Hepatocyte (in vitro differentiated cells): ENCODE measurements at regions not wholly inside any gene's neighbourhood (a gene's known extent, or its start where the extent isn't known, plus 50 kb on each side); places are given as distances from the start of the nearest gene placed in this dataset.

ENCODE experiments used
- DNase-seq: peaks from one replicate; pipeline ENCODE4 v3.0.0-alpha.2; 2016; ENCODE audit warnings: low spot score
- H2AFZ ChIP-seq: fragments of 200-600 bp; sonication (generic); 2 replicates; pipeline ENCODE4 v1.6.0; 2016; ENCODE audit warnings: antibody characterized with exemption, mild to moderate bottlenecking
- H3K27ac ChIP-seq: fragments of 200-600 bp; sonication (generic); 2 replicates; pipeline ENCODE4 v1.5.1; 2016; ENCODE audit warnings: mild to moderate bottlenecking
- H3K27me3 ChIP-seq: fragments of 200-600 bp; sonication (generic); 2 replicates; pipeline ENCODE4 v1.6.1; 2016
- H3K36me3 ChIP-seq: fragments of 200-600 bp; sonication (generic); replicated peaks from 2 replicates; pipeline ENCODE4 v1.5.1; 2016; ENCODE audit warnings: low read depth; ENCODE audit not compliant: insufficient read depth
- H3K4me1 ChIP-seq: fragments of 200-600 bp; sonication (generic); 2 replicates; pipeline ENCODE4 v1.5.1; 2016; ENCODE audit warnings: mild to moderate bottlenecking, moderate library complexity; ENCODE audit not compliant: insufficient read depth
- H3K4me2 ChIP-seq: fragments of 200-600 bp; sonication (generic); 2 replicates; pipeline ENCODE4 v1.6.0; 2016
- H3K4me3 ChIP-seq: fragments of 200-600 bp; sonication (generic); 2 replicates; pipeline ENCODE4 v1.5.1; 2016; ENCODE audit warnings: mild to moderate bottlenecking
- H3K79me2 ChIP-seq: fragments of 200-600 bp; sonication (generic); 2 replicates; pipeline ENCODE4 v1.6.0; 2017; ENCODE audit warnings: mild to moderate bottlenecking
- H3K9me2 ChIP-seq: fragments of 200-600 bp; sonication (generic); replicated peaks from 2 replicates; pipeline ENCODE4 v1.6.0; 2017; ENCODE audit warnings: mild to moderate bottlenecking; ENCODE audit not compliant: insufficient read depth
- H3K9me3 ChIP-seq: fragments of 200-600 bp; sonication (generic); 2 replicates; pipeline ENCODE4 v1.5.1; 2016; ENCODE audit warnings: low read depth, mild to moderate bottlenecking
- H4K20me1 ChIP-seq: fragments of 200-600 bp; sonication (generic); 2 replicates; pipeline ENCODE4 v1.6.0; 2016; ENCODE audit warnings: mild to moderate bottlenecking; ENCODE audit not compliant: insufficient read depth, poor library complexity, severe bottlenecking
- CTCF ChIP-seq: fragments of 200-600 bp; sonication (generic); IDR thresholded peaks from 2 replicates; pipeline ENCODE4 v1.5.1; 2016; ENCODE audit warnings: antibody characterized with exemption, mild to moderate bottlenecking; ENCODE audit not compliant: poor library complexity
- EZH2 ChIP-seq: fragments of 200-600 bp; sonication (generic); IDR thresholded peaks from 2 replicates; pipeline ENCODE4 v1.6.1; 2016; ENCODE audit warnings: antibody characterized with exemption, mild to moderate bottlenecking, borderline replicate concordance
- EZH2phosphoT487 ChIP-seq: fragments of 200-600 bp; sonication (generic); IDR thresholded peaks from one replicate; pipeline ENCODE4 v1.6.1; 2018; ENCODE audit warnings: antibody characterized with exemption, mild to moderate bottlenecking, low read depth, moderate library complexity; ENCODE audit not compliant: unreplicated experiment, severe bottlenecking
- WGBS: methylation state at CpG from one replicate; pipeline ENCODE4 v1.1.6; 2016; ENCODE audit warnings: low lambda C conversion rate; ENCODE audit errors: missing lambda C conversion rate; 5-methylcytosine and 5-hydroxymethylcytosine counted together

GRCh38 chr2:239773228-239774141 lies 251.7 kb downstream of the NDUFA10 start:
- no peak overlapping the region for H3K4me3 ChIP-seq
- TF ChIP-seq CTCF (no peak), EZH2phosphoT487 (no peak), EZH2 (no peak)
- H3K4me2 ChIP-seq, result no peak overlapping the region
- H3K9me2 ChIP-seq, result no peaks in the 10 kb centered on the region
- no peaks in the 10 kb centered on the region for H3K79me2 ChIP-seq
- H3K4me1 ChIP-seq, result peaks cover 6% of the 10 kb centered on the region
- WGBS, result 88% methylated on average over 15 of the region's 15 CpGs
- H4K20me1 ChIP-seq, result no peaks in the 10 kb centered on the region
- no peak overlapping the region for H3K27ac ChIP-seq
- no peak for DNase-seq
- no peaks in the 10 kb centered on the region for H3K9me3 ChIP-seq
- no peaks in the 10 kb centered on the region for H3K36me3 ChIP-seq
- H3K27me3 ChIP-seq, result peaks cover 4% of the 10 kb centered on the region
- no peak overlapping the region for H2AFZ ChIP-seq

- no peaks in the 10 kb centered on the region for H3K79me2 ChIP-seq
Measured at GRCh38 chr2:239772721-239773120, 252.4 kb downstream of the NDUFA10 start.

GRCh38 chr2:239770246-239770639 lies 254.9 kb downstream of the NDUFA10 start:
- H3K4me3 ChIP-seq, result no peak overlapping the region
- no peaks in the 10 kb centered on the region for H3K36me3 ChIP-seq
- 75% methylated on average over 7 of the region's 7 CpGs for whole genome bisulfite sequencing
- H3K9me3 ChIP-seq, result no peaks in the 10 kb centered on the region
- H3K27ac ChIP-seq, result no peak overlapping the region
- peak; percentile 46 for DNase-seq
- H2AFZ ChIP-seq, result no peak overlapping the region
- H3K9me2 ChIP-seq, result no peaks in the 10 kb centered on the region
- H4K20me1 ChIP-seq, result no peaks in the 10 kb centered on the region
- TF ChIP-seq EZH2phosphoT487 (no peak), EZH2 (no peak), CTCF (no peak)
- H3K4me2 ChIP-seq, result no peak overlapping the region
- no peaks in the 10 kb centered on the region for H3K4me1 ChIP-seq
- peaks cover 4% of the 10 kb centered on the region for H3K27me3 ChIP-seq
- no peaks in the 10 kb centered on the region for H3K79me2 ChIP-seq

More at GRCh38 chr2:239772721-239773120, 252.4 kb downstream of the NDUFA10 start:
- Histone ChIP-seq H3K9me2 (no peaks in the 10 kb centered on the region), H3K4me2 (no peak overlapping the region), H3K4me3 (no peak overlapping the region), H4K20me1 (no peaks in the 10 kb centered on the region), H3K9me3 (no peaks in the 10 kb centered on the region), H2AFZ (no peak overlapping the region), H3K36me3 (no peaks in the 10 kb centered on the region), H3K27me3 (peaks cover 4% of the 10 kb centered on the region), H3K4me1 (peaks cover 6% of the 10 kb centered on the region), H3K27ac (no peak overlapping the region)
- WGBS, result 89% methylated on average over 5 of the region's 5 CpGs
- DNase-seq, result no peak
- TF ChIP-seq EZH2phosphoT487 (no peak), CTCF (no peak), EZH2 (no peak)
